ENCODE measurements at regions not wholly inside any gene's neighbourhood (a gene's known extent, or its start where the extent isn't known, plus 50 kb on each side); places are given as distances from the start of the nearest gene placed in this dataset.

DNA sequence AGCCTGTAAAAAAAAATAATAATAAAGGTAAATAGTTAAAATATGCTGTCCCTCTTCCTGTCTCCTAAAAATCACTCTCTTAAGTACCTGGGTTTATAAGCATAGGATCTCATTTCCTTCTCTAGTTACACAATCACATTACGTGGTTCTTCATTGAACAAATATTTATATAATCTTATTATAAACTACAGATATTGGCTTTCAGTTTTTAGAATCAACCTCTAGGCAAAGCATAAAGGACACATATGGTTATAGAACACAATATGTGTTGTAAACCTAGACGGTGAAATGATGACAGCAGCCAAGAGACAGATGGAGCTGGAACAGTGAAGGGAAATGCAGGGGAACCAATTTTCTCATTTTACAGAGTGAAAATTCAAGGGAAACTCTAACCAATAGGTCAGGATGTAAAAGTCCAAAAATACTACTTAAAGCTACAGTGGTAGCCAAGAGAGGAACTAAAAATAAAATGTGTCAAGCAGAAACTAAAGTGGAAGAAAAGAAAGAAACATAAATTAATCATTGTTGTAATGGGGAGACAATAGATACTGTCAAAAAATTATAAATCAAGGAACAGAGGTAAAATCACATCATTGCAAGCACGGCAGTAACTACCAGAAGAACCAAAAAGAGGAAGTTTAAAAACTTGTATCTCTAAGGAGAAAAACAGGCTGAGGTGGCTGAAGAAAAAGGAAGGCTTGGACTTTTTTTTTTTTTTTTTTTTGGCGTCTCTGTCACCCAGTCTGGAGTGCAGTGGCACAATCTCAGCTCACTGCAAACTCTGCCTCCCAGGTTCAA is 82.8 kb upstream of the CDYL start:
- TF ChIP-seq POLR2A (IDR thresholded peaks at IDR 0.05) = no peak
- TF ChIP-seq, protein P1, sequence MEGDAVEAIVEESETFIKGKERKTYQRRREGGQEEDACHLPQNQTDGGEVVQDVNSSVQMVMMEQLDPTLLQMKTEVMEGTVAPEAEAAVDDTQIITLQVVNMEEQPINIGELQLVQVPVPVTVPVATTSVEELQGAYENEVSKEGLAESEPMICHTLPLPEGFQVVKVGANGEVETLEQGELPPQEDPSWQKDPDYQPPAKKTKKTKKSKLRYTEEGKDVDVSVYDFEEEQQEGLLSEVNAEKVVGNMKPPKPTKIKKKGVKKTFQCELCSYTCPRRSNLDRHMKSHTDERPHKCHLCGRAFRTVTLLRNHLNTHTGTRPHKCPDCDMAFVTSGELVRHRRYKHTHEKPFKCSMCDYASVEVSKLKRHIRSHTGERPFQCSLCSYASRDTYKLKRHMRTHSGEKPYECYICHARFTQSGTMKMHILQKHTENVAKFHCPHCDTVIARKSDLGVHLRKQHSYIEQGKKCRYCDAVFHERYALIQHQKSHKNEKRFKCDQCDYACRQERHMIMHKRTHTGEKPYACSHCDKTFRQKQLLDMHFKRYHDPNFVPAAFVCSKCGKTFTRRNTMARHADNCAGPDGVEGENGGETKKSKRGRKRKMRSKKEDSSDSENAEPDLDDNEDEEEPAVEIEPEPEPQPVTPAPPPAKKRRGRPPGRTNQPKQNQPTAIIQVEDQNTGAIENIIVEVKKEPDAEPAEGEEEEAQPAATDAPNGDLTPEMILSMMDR (IDR thresholded peaks at IDR 0.05) = no peak

Data from adrenal gland (tissue), 5 donors.